HG02840 (cell line): ENCODE measurements at regions not wholly inside any gene's neighbourhood (a gene's known extent, or its start where the extent isn't known, plus 50 kb on each side); places are given as distances from the start of the nearest gene placed in this dataset.

Source experiments
- ATAC-seq: cut with Tn5 transposase; IDR thresholded peaks from one replicate; pipeline ENCODE4 v1.9.1; 2021; ENCODE audit warnings: mild to moderate bottlenecking, moderate library complexity, moderate number of reproducible peaks; ENCODE audit not compliant: unreplicated experiment, low FRiP score

GRCh38 chr3:16102187-16102561 lies 72.3 kb upstream of the GALNT15 start:
- ATAC-seq: no peak

DNA sequence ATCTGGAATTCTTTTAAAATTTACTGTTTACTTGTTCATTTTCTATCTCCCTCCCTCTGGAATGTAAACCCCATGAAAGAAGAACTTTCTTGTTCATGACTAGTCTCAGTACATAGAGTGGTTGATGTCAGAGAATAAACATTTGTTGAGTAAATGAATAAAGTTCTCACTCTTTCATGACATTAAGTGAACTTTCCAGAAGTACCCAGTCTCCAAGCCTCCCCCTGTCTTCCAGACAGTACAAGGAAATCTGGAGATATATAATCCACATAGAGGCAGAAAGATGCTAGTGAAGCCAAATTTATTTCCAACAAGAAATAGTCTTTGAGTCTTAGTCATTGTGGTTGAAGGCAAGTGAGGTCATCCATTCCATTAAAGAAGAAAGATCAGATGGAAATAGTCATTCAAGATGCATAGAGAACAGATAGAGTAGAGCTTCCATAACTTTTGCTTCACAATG lies 71.5 kb upstream of the GALNT15 start:
- no peak for ATAC-seq

DNA sequence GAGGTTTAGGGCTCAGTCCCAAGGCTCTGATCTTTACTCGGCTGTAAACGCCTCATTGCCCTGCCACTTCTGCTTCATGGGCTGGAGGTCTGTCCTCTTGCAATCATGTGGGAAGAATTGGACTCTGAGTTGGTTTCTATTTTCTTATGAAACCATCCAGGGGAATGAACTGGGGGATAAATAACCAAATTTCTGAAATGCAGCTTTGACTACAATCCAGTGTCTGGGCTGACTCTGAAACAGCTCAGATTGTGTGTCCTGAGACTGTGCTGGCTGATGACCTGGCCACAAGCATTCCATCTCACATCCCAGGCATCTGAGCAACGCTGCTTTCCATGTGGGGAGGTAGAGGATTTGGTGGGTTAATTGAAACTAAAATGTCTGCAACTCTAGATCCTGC lies 71.0 kb upstream of the GALNT15 start:
- ATAC-seq: no peak

DNA sequence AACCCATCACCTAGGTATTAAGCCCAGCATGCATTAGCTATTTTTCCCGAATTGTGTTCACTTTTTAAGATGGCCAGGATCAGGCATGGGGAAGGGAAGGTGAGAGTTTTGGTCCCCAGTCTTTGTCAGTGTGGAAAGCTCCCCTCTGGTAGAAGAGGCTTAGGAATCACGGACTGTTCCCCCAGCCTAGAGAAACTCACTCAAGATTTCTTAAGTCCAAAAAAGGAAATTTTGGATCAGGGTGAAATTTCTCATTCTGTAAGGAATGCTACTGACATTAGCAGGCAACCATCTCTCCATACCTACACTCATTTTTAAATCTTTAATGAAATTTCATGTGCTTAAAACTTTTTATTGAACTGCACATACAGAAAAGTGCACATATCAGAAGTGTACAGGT lies 70.3 kb upstream of the GALNT15 start:
- ATAC-seq: no peak

- no peak for ATAC-seq
Observed at GRCh38 chr3:16106050-16106449, 68.4 kb upstream of the GALNT15 start.

GRCh38 chr3:16108424-16108823 lies 66.1 kb upstream of the GALNT15 start:
- ATAC-seq: no peak

GRCh38 chr3:16109929-16110328 lies 64.6 kb upstream of the GALNT15 start:
- ATAC-seq: no peak

DNA sequence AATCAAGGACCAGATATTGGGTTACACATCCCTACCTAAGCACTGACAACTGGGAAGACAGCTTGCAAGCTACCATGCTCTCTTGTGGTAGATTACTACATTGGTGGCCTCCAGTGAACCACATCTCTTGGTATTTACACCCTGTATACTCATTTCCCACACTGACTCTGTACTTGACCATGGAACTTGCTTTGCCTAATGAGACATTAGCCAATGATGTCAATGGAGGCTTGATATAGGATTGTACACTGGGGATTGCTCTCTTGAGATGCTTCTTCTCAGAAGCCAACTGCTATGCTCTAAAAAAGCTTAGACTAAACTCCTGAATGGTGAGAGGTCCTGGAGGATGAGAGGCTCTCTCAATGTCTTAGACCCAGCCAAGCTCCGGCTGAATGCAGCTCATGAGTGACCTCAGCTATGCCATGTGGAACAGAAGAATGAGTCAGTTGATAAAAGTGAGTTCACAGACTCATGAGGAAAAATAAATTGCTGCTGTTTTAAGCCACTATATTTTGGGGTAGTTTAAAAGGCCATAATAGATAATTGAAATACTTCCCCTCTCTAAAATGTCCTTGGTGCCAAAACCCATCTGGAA lies 61.5 kb upstream of the GALNT15 start:
- ATAC-seq: no peak

GRCh38 chr3:16113704-16114103 lies 60.8 kb upstream of the GALNT15 start:
- no peak for ATAC-seq

- no peak for ATAC-seq
Observed at GRCh38 chr3:16114429-16114828, 60.1 kb upstream of the GALNT15 start.

DNA sequence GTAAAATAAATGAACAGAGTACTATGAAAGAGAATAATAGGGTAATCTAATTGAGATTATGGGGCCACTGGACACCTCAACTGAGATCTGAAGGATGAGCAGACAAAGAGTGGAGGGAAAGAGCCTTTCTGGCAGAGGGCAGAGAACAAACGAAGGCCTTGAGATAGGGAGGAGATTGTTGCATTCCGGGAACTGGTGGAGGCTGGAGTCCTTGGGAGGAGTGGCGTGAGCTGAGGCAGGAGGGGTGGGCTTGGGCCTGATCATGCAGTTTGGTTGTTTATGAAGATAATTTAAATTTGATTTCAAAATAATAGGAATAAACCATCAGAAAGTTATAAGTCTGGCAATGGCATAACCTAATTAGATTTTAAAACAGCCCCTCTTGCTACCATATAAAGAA lies 59.5 kb upstream of the GALNT15 start:
- no peak for ATAC-seq

- ATAC-seq: no peak
Observed at GRCh38 chr3:16118396-16118795, 56.1 kb upstream of the GALNT15 start.

DNA sequence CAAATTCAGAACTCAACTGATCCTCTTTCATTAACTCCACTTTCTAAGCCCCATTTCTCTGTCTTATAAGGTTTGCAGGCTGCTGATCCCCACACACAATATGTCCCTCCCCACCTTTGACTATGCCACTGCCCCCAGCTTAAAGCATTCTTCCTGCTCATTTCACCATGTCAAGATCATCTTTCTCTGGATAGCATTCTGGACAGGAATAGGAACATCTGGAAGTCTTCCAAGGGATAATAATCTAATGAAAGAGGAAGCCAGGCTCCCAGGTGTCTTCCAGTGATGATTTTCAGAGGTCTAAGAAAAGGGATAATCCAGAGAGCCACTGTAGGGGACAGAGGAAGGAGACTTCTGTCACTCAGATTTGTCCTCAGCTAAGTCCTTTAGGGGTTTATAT lies 54.6 kb upstream of the GALNT15 start:
- ATAC-seq: no peak

GRCh38 chr3:16121391-16121790 lies 53.1 kb upstream of the GALNT15 start:
- ATAC-seq: no peak

GRCh38 chr3:16122155-16122554 lies 52.3 kb upstream of the GALNT15 start:
- ATAC-seq: no peak

DNA sequence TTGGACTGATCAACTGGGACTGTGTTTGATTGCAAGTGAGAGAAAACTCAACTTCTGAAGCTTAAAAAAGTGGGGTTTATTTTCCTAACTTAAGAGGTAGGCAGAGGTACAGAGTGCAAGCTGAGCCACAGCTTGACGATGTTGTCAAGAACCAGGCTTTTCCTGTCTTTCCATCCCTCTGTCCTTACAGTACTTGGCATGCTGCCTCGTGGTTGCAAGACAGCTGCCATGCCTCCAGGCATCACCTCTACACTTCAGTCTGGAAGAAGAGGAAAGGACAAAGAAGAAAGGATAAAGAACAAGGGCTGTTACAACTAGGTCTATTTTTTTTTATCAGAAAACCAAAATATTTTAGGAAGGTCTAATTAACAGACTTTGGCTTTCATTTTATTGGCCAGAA lies 51.8 kb upstream of the GALNT15 start:
- ATAC-seq: no peak

GRCh38 chr3:16124636-16125035 lies 49.8 kb upstream of the GALNT15 start:
- ATAC-seq: no peak
